C4-2B (cell line): ENCODE measurements at regions not wholly inside any gene's neighbourhood (a gene's known extent, or its start where the extent isn't known, plus 50 kb on each side); places are given as distances from the start of the nearest gene placed in this dataset.

Experiments
- H3K27ac ChIP-seq: fragments of 450-650 bp; 2 replicates; pipeline ENCODE4 v1.5.1; 2017
- ZFX ChIP-seq: fragments of 450-650 bp; IDR thresholded peaks from 2 replicates; pipeline ENCODE4 v1.6.1; 2017
- TF ChIP-seq, protein P1 (sequence below): fragments of 450-650 bp; conservative IDR thresholded peaks from 2 replicates; pipeline ENCODE4 v1.5.1; 2017; ENCODE audit warnings: mild to moderate bottlenecking

DNA sequence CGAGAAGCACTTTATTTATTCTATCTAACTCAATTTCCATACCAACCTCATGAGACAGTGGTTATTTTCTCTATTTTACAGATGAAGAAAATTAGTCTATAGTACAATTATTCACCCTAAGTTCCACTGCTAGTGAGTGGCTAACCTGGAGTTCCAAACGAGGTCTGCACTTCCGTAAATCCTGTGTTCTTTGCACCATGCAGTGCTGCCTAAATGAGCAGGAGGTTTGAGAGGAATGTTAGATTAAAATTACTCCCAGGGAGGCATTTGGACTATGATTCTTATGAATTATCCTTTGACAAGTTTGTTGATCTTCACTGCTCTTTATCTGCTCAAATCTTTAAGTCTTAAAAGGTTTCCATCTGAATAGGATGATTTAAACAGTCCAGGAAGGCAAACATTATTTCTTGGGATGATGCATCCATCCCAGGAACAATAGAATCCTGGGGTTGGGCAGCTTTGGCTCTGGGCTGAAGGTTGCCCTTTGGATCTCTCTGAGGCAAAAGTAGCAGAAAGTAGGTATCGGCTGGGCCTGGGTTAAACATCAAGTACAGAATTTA, 400.8 kb downstream of the REEP3 start:
- TF ChIP-seq, protein P1, sequence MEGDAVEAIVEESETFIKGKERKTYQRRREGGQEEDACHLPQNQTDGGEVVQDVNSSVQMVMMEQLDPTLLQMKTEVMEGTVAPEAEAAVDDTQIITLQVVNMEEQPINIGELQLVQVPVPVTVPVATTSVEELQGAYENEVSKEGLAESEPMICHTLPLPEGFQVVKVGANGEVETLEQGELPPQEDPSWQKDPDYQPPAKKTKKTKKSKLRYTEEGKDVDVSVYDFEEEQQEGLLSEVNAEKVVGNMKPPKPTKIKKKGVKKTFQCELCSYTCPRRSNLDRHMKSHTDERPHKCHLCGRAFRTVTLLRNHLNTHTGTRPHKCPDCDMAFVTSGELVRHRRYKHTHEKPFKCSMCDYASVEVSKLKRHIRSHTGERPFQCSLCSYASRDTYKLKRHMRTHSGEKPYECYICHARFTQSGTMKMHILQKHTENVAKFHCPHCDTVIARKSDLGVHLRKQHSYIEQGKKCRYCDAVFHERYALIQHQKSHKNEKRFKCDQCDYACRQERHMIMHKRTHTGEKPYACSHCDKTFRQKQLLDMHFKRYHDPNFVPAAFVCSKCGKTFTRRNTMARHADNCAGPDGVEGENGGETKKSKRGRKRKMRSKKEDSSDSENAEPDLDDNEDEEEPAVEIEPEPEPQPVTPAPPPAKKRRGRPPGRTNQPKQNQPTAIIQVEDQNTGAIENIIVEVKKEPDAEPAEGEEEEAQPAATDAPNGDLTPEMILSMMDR = no peak
- TF ChIP-seq ZFX = no peak
- H3K27ac ChIP-seq = no peak overlapping the region

DNA sequence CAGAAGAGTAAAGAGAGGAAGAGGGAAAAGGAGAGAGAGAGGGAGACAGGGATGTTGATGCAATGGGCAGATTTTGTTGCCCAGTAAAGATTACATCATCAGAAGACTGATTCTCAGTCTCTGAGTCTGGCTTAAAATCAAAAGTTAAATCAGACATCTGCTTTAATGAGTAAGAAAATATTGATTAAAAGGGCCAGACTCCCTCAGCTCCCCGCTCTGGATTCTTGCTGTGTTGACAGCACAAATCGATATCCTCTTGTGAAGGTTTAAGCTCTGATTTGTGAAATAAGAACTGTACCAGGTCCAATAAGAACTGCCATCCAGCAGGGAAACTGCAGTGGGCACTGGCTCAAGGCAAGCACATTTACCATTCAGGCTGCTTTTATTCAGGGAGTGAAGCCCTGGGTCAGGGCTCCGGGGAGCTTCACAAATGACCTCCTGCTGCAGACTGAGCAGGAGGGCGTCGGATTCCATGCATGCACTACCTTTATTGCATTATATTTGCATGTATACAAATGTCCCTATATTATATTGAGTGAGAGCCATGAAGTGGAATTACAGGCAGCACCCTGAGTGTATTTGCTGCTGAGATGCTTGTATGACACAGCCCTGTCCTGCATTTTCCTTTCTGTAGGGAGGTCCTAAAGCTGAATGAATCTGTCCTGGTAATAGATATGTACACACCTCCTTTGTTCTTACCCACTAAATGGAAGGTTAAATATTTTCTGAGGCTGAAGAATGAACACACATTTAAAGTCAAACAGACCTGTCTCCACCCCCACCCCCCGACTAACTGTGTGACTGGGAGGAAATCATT, 401.5 kb downstream of the REEP3 start:
- H3K27ac ChIP-seq = no peak overlapping the region
- TF ChIP-seq, protein P1 = no peak
- TF ChIP-seq ZFX = no peak

DNA sequence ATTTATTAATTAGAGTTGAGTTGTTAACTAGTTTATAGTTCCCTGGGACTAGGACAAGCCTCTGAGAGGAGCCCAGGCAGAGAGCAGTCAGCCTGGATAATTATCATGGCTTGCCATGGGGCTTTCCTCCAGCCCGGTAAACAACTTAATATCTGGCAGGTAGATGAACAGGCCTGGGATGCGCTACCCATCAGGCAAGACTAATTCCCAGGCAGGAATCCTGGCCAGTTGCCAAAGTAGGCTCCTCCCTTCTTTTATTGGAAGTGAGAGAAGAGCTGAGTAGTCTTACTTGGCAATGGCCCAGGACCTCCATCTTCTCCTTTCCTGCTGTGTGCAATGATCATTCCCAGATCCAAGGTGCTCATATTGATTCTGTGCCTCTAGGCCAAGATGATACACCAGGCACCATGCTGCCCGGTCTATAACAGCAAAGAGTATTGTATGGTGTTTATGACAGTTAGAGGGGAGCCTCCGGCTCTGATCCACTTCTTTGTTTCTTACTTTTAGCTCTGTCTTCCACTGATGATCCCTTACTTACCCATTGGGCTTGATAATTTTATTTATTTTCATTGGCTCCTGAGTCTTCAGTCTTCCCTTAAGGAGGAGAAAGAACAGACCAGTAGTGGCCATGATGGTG, 408.7 kb downstream of the REEP3 start:
- TF ChIP-seq, protein P1 = no peak
- no peak for TF ChIP-seq ZFX
- H3K27ac ChIP-seq = no peak overlapping the region

DNA sequence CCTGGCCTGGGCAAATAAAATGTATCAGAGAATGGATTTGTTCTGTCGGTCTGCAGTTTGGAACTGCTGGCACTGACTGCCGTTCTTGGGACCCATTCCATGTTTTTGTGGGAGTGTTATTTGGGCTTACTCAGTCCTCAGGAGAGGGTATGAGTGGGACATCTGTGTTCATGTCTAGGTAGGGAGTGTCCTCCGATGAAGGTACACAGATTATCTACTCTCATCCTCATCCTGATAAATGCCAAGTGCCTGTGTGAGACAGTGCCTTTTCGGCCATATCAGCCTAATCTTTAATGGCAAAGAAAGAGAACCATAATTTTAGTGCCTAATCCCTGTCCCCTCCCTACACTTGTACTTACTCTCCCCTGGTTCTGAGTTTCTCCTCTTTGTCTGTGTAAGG, 409.4 kb downstream of the REEP3 start:
- TF ChIP-seq, protein P1 = no peak
- TF ChIP-seq ZFX = no peak
- H3K27ac ChIP-seq = no peak overlapping the region

DNA sequence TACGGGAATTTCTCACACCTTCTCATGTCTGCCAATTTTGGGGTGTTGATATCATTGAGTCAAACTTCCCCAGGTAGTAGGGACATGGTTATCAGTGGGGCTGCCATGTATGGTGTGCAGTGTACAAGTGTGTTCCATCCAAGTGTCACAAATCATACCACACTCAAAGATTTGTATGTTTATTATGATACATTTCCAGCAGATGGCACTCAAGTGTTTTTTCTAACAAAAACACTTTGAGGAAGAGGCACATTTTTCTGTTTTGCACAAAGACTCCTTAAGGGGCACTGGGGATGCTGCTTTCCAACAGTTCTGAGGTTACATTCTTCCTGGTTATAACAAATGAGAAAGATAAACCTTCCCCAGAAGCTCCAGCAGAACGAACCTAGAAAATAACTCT, 414.5 kb downstream of the REEP3 start:
- TF ChIP-seq ZFX = no peak
- TF ChIP-seq, protein P1 = peak; percentile 50
- H3K27ac ChIP-seq = no peak overlapping the region

DNA sequence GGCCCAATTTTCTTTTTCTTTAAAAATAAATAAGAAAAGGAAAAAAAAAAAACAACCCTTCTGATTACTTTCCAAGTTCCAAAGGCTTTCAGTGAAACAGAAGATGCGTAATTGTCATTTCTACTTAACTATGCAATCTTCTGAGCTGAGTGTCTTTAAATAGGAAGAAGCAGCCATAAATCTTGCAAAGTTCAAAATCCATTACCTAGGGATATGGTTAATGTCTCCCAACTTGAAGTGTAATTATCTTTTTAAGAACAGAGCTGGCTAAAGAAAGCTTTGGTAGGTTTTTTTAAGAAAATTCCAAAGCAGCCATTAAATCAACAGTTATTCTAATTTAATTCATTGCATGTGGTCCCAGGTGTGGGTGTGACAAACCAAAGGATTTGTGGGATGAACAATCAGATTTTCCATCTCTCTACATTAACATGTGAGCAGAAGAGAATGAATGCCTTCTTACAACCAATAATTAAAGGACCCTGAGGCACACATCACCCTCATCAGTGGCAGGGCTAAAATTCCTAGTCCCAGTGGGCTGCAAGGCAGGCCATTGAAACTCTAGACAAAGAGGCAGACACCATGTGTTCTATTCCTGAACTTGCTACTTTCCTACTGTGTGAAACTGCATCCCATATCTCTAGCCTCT, 419.2 kb downstream of the REEP3 start:
- H3K27ac ChIP-seq = no peak overlapping the region

More for the DNA sequence above, 419.2 kb downstream of the REEP3 start:
- TF ChIP-seq, protein P1 = no peak
- TF ChIP-seq ZFX = no peak
